Gastroesophageal sphincter (tissue), 4 donors: ENCODE measurements at regions not wholly inside any gene's neighbourhood (a gene's known extent, or its start where the extent isn't known, plus 50 kb on each side); places are given as distances from the start of the nearest gene placed in this dataset.

Source experiments
- ATAC-seq: fragments of 150-250 bp; one replicate; pipeline ENCODE4 v1.9.1; 2016; ENCODE audit warnings: mild to moderate bottlenecking, moderate library complexity
- H3K27ac ChIP-seq, 4 donors: fragments of 200-600 bp; sonication (generic) in 3 of 4; 1 replicate in 3 of 4; 2 replicates in 1 of 4; pipeline ENCODE4 v1.5.1; 2016 to 2019
- H3K27me3 ChIP-seq: fragments of 200-600 bp; sonication (generic); one replicate; pipeline ENCODE4 v1.5.1; 2019
- H3K36me3 ChIP-seq, 2 donors: fragments of 200-600 bp; sonication (generic); one replicate each; pipeline ENCODE4 v1.5.1; 2019; ENCODE audit warnings: control low read depth in 1 of 2
- H3K4me1 ChIP-seq, 3 donors: fragments of 200-600 bp; sonication (generic); 1 replicate in 2 of 3; 2 replicates in 1 of 3; pipeline ENCODE4 v1.5.1; 2016 to 2019; ENCODE audit warnings: control low read depth in 2 of 3
- H3K4me3 ChIP-seq, 2 donors: fragments of 200-600 bp; sonication (generic); one replicate each; pipeline ENCODE4 v1.5.1; 2019; ENCODE audit warnings: mild to moderate bottlenecking in 1 of 2, moderate library complexity in 1 of 2
- H3K9me3 ChIP-seq, 3 donors: fragments of 200-600 bp; sonication (generic); one replicate each; pipeline ENCODE4 v1.5.1; 2017 to 2019; ENCODE audit warnings: control low read depth in 2 of 3
- EP300 ChIP-seq: sonication (generic); formaldehyde crosslinking; IDR thresholded peaks from one replicate; pipeline ENCODE4 v1.6.1; 2017; ENCODE audit warnings: antibody characterized with exemption, mild to moderate bottlenecking
- POLR2A ChIP-seq, 2 donors: fragments of 450-650 bp; IDR thresholded peaks; one replicate each; pipeline ENCODE4 v1.6.1; 2017; ENCODE audit warnings: antibody characterized with exemption in 2 of 2, mild to moderate bottlenecking in 2 of 2, moderate library complexity in 1 of 2
- POLR2AphosphoS5 ChIP-seq: sonication (generic); formaldehyde crosslinking; IDR thresholded peaks from one replicate; pipeline ENCODE4 v1.6.1; 2017; ENCODE audit warnings: antibody characterized with exemption
- WGBS, 2 donors: methylation state at CpG; one replicate each; pipeline ENCODE4 v1.1.5; 2018; ENCODE audit warnings: low coverage in 1 of 2; 5-methylcytosine and 5-hydroxymethylcytosine counted together
- TF ChIP-seq, protein P1 (sequence below), 4 experiments: fragments of 200-600 bp in 2 of 4; fragments of 450-650 bp in 2 of 4; sonication (generic) in 1 of 4; IDR thresholded peaks; one replicate each; pipeline ENCODE4 v1.5.1; 2017 to 2019; ENCODE audit warnings: antibody characterized with exemption in 4 of 4, mild to moderate bottlenecking in 2 of 4, moderate library complexity in 2 of 4

GRCh38 chr22:48605856-48606481 lies 1221.7 kb downstream of the BRD1 start:
- no peak overlapping the region for H3K4me3 ChIP-seq
- 33 to 84% methylated on average over 1 to 4 of the region's 13 CpGs for WGBS, 2 donors
- no peaks in the 10 kb centered on the region for H3K36me3 ChIP-seq
- no peak for TF ChIP-seq EP300
- TF ChIP-seq POLR2AphosphoS5 = no peak
- TF ChIP-seq, protein P1, sequence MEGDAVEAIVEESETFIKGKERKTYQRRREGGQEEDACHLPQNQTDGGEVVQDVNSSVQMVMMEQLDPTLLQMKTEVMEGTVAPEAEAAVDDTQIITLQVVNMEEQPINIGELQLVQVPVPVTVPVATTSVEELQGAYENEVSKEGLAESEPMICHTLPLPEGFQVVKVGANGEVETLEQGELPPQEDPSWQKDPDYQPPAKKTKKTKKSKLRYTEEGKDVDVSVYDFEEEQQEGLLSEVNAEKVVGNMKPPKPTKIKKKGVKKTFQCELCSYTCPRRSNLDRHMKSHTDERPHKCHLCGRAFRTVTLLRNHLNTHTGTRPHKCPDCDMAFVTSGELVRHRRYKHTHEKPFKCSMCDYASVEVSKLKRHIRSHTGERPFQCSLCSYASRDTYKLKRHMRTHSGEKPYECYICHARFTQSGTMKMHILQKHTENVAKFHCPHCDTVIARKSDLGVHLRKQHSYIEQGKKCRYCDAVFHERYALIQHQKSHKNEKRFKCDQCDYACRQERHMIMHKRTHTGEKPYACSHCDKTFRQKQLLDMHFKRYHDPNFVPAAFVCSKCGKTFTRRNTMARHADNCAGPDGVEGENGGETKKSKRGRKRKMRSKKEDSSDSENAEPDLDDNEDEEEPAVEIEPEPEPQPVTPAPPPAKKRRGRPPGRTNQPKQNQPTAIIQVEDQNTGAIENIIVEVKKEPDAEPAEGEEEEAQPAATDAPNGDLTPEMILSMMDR (IDR thresholded peaks at IDR 0.05) = no peak
- no peak for TF ChIP-seq POLR2A (IDR thresholded peaks at IDR 0.05)
- no peaks in the 10 kb centered on the region for H3K9me3 ChIP-seq
- H3K27me3 ChIP-seq = peaks cover 14% of the 10 kb centered on the region
- ATAC-seq = no peak
- H3K4me1 ChIP-seq = no peaks in the 10 kb centered on the region
- no peak overlapping the region for H3K27ac ChIP-seq

- ATAC-seq = no peak
- Histone ChIP-seq H3K4me3 (no peak overlapping the region), H3K9me3 (no peaks in the 10 kb centered on the region), H3K27ac (no peak overlapping the region), H3K4me1 (no peaks in the 10 kb centered on the region), H3K36me3 (no peaks in the 10 kb centered on the region), H3K27me3 (peaks cover 14% of the 10 kb centered on the region)
- TF ChIP-seq, protein P1 (IDR thresholded peaks at IDR 0.05) = no peak
- no peak for TF ChIP-seq POLR2AphosphoS5
- TF ChIP-seq POLR2A (IDR thresholded peaks at IDR 0.05) = no peak
- WGBS, 2 donors = 93 to 100% methylated on average over 1 to 2 of the region's 2 CpGs
Observed at GRCh38 chr22:48605125-48605524, 1222.5 kb downstream of the BRD1 start.

DNA sequence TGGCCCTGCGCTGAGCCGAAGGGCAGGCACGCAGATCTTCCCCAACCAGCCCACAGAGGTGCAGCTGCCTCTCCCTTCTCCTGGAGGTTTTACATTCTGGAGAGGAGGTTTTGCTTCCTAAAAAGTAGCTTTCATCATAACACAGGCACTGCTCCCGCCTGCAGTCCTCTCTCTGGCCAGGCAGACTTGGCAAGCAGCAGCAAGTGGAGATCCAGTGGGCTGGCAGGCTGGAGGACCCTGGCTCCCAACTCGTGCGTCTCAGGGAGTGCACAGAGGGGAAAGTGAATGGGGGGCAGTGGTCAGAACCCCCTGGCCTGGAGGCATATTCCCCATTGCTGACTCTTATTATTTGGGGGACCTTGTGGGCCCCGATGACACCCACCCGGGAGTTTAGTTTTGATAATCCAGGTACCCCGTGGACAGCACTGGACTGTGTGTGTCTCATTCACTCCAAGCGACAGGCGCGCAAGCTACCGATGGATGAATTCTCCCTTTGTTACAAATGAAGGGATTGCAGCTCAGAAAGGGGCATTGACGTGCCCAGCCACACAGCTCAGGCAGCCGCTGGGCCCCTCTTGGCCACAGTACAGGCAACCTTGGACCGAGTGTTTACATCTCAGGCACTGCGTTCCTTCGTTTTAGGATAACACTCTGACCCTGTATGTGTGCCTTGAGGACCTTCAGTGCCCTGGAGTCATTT lies 1223.9 kb downstream of the BRD1 start:
- WGBS, 2 donors = 73 to 78% methylated on average over 5 to 10 of the region's 18 CpGs
- no peak for ATAC-seq
- no peaks in the 10 kb centered on the region for H3K4me1 ChIP-seq

GRCh38 chr22:48602805-48603518 lies 1224.7 kb downstream of the BRD1 start:
- peaks cover 0 to 16% (median 0%) of the 10 kb centered on the region in 3 donors for H3K9me3 ChIP-seq
- TF ChIP-seq POLR2AphosphoS5 (no peak), POLR2A (IDR thresholded peaks at IDR 0.05) (no peak), EP300 (no peak)
- TF ChIP-seq, protein P1 (IDR thresholded peaks at IDR 0.05) = no peak
- no peak overlapping the region for H3K4me3 ChIP-seq
- peaks cover 18% of the 10 kb centered on the region for H3K27me3 ChIP-seq
- 60% methylated on average over 1 of the region's 26 CpGs; no CpG with 5 or more reads in 1 of the 2 donors for WGBS, 2 donors
- H3K36me3 ChIP-seq = no peaks in the 10 kb centered on the region
- ATAC-seq = no peak
- H3K4me1 ChIP-seq = no peaks in the 10 kb centered on the region
- no peak overlapping the region for H3K27ac ChIP-seq

More for the DNA sequence above, 1223.9 kb downstream of the BRD1 start:
- Histone ChIP-seq H3K9me3 (peaks cover 0 to 8% (median 0%) of the 10 kb centered on the region in 3 donors), H3K4me3 (no peak overlapping the region), H3K27me3 (peaks cover 18% of the 10 kb centered on the region), H3K36me3 (no peaks in the 10 kb centered on the region), H3K27ac (no peak overlapping the region)
- TF ChIP-seq POLR2A (IDR thresholded peaks at IDR 0.05) (no peak), POLR2AphosphoS5 (no peak), EP300 (no peak)
- TF ChIP-seq, protein P1 (IDR thresholded peaks at IDR 0.05) = no peak
